SK-N-MC (cell line): ENCODE measurements at regions not wholly inside any gene's neighbourhood (a gene's known extent, or its start where the extent isn't known, plus 50 kb on each side); places are given as distances from the start of the nearest gene placed in this dataset.

ENCODE experiments used
- DNase-seq: peaks from one replicate; pipeline ENCODE4 v3.0.0-alpha.2; 2011; ENCODE audit warnings: low read depth, low spot score
- H3K27ac ChIP-seq: fragments of 200-600 bp; sonication (generic); 2 replicates; pipeline ENCODE4 v1.5.1; 2016; ENCODE audit warnings: mixed run types
- H3K36me3 ChIP-seq: fragments of 200-600 bp; sonication (generic); 2 replicates; pipeline ENCODE4 v1.6.1; 2017; ENCODE audit warnings: antibody characterized with exemption, low read length, mixed read lengths; ENCODE audit not compliant: insufficient read depth
- H3K4me3 ChIP-seq: fragments of 200-600 bp; sonication (generic); 2 replicates; pipeline ENCODE4 v1.5.1; 2016
- H3K9ac ChIP-seq: fragments of 200-600 bp; sonication (generic); 2 replicates; pipeline ENCODE4 v1.8.0; 2017; ENCODE audit warnings: mixed run types, mixed read lengths; ENCODE audit not compliant: insufficient read length
- H3K9me3 ChIP-seq: fragments of 200-600 bp; sonication (generic); 2 replicates; pipeline ENCODE4 v1.6.1; 2017; ENCODE audit warnings: low read depth, mild to moderate bottlenecking, antibody characterized with exemption, low read length, moderate library complexity, mixed read lengths
- EZH2 ChIP-seq: fragments of 200-600 bp; sonication (generic); IDR thresholded peaks from one replicate; pipeline ENCODE4 v1.6.1; 2017; ENCODE audit warnings: antibody characterized with exemption
- FOXP2 ChIP-seq: optimal IDR thresholded peaks from 2 replicates; pipeline ENCODE3; 2011; ENCODE audit warnings: mild to moderate bottlenecking, moderate library complexity; ENCODE audit not compliant: insufficient read depth; ENCODE audit errors: extremely low read length, control extremely low read depth
- POLR2AphosphoS5 ChIP-seq: IDR thresholded peaks from 2 replicates; pipeline ENCODE4 v1.6.1; 2012; ENCODE audit warnings: mild to moderate bottlenecking, low read depth, low read length, borderline replicate concordance

DNA sequence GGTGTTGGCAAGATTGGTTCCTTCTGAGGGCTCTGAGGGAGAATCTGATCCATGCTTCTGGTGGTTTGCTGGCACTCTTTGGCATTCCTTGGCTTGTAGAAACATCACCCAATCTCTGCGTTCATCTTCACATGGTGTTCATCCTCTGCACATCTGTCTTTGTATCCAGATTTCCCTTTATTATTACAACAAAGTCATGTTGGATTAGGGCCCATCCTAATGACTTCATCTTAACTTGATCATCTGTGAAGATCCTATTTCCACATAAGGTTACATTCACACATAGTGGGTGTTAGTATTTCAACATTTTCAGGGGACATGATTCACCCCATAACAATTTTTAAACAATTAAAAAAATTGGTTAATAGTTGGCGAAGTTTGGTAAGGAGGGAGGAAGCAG is 177.4 kb upstream of the CWC22 start:
- no peak overlapping the region for H3K27ac ChIP-seq
- no peaks in the 10 kb centered on the region for H3K9me3 ChIP-seq
- no peak for DNase-seq

DNA sequence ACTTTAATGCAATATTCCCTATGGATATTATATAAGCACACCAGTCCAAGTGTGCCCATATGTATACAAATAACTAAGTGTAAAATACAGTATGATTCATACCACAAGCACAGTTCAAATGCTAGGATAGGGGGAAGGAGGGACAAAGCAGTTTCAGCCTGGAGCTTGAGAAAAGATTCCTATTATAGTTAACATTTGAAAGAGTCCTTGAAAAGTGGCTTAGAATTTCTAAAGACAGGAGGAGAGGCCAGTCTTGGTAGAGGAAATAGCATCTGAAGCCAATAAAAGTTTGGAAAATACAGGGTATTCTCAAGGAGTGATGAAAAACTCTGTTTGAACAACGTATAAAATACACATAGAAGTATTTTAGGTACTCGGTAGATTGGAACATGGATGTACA is 173.4 kb upstream of the CWC22 start:
- H3K9ac ChIP-seq = no peak overlapping the region
- no peaks in the 10 kb centered on the region for H3K9me3 ChIP-seq
- TF ChIP-seq POLR2AphosphoS5 (no peak), FOXP2 (no peak), EZH2 (no peak)
- no peaks in the 10 kb centered on the region for H3K36me3 ChIP-seq
- H3K27ac ChIP-seq = no peak overlapping the region
- DNase-seq = no peak
- H3K4me3 ChIP-seq = no peak overlapping the region

More for the DNA sequence above, 177.4 kb upstream of the CWC22 start:
- Histone ChIP-seq H3K9ac (no peak overlapping the region), H3K4me3 (no peak overlapping the region), H3K36me3 (no peaks in the 10 kb centered on the region)
- no peak for TF ChIP-seq POLR2AphosphoS5
- TF ChIP-seq FOXP2 = no peak
- TF ChIP-seq EZH2 = no peak

DNA sequence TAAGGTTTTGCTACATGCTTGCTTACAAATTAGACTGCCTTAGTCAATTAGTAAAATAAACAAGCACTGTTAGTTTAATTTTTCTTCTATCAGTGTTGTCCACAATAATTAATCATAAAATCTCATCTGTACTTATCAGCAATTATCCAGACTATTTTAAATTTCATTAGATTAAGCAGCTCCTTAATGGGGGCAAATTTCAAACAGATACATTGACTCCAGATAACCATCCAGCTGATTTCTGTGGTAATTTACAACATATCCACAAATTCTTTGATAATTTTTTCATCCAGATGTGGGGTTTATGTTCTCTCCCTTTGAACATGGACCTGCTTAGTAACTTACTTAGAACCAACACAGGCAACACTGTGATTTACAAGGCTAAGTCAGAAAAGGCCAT is 170.4 kb upstream of the CWC22 start:
- TF ChIP-seq FOXP2 (no peak), POLR2AphosphoS5 (no peak), EZH2 (no peak)
- no peaks in the 10 kb centered on the region for H3K9me3 ChIP-seq
- H3K9ac ChIP-seq = no peak overlapping the region
- H3K4me3 ChIP-seq = no peak overlapping the region
- H3K27ac ChIP-seq = no peak overlapping the region
- H3K36me3 ChIP-seq = no peaks in the 10 kb centered on the region
- DNase-seq = no peak

DNA sequence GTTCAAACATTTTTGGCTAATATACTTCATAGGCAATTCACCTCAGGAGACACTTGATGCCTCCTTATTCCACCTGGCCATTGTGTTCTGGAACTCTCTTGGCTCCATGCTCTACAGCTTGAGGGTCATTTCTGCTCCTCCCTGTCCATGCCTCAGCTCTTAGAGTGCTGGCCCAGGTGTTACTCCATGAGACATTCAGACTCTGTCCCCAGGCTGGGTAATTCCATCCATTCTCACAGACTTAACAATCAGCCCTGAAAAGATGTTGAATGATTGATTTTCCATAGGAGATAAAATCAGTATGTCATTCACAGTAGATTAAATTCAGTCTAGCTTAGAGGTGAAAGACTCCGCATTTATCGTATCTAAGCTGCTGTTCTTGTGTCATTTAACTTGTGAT is 168.6 kb upstream of the CWC22 start:
- DNase-seq = no peak
- TF ChIP-seq POLR2AphosphoS5 (no peak), EZH2 (no peak), FOXP2 (no peak)
- H3K27ac ChIP-seq = no peak overlapping the region
- no peaks in the 10 kb centered on the region for H3K9me3 ChIP-seq
- no peak overlapping the region for H3K9ac ChIP-seq
- no peaks in the 10 kb centered on the region for H3K36me3 ChIP-seq
- no peak overlapping the region for H3K4me3 ChIP-seq

DNA sequence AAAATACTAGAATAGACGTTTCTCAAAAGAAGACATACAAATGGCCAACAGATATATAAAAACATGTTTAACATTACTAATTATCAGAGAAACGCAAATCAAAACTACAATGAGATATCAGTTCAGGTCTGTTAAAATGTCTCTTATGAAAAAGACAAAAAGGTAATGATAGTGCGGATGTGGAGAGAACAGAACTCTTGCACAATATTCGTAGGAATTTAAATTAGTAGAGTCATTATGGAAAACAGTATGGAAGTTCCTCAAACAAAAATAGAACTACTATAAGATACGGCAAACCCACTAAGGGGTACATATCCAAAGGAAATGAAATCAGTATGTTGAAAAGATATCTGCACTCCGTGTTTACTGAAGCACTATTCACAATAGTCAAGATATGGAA is 167.5 kb upstream of the CWC22 start:
- Histone ChIP-seq H3K27ac (no peak overlapping the region), H3K9ac (no peak overlapping the region), H3K4me3 (no peak overlapping the region), H3K36me3 (no peaks in the 10 kb centered on the region), H3K9me3 (no peaks in the 10 kb centered on the region)
- DNase-seq = no peak
- TF ChIP-seq FOXP2 = no peak
- TF ChIP-seq POLR2AphosphoS5 = no peak
- TF ChIP-seq EZH2 = no peak

DNA sequence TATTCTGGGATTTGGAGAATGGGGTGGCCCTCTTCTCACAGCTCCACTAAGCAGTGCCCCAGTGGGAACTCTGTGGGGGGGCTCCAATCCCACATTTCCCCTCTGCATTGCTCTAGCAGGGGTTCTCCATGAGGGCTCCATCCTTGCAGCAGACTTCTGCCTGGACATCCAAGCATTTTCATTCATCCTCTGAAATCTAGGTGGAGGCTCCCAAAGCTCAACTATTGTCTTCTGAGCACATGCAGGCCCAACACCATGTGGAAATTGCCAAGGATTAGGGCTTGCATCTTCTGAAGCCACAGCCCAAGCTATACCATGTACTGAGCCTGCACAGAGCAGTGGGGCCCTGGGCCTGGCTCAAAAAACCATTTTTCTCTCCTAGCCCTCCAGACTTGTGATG is 162.4 kb upstream of the CWC22 start:
- peaks cover 10% of the 10 kb centered on the region; the same call in 1 of the 2 replicates for H3K9me3 ChIP-seq
- TF ChIP-seq FOXP2 = no peak
- no peak overlapping the region for H3K9ac ChIP-seq
- DNase-seq = no peak
- H3K4me3 ChIP-seq = no peak overlapping the region
- no peak overlapping the region for H3K27ac ChIP-seq
- no peaks in the 10 kb centered on the region for H3K36me3 ChIP-seq

DNA sequence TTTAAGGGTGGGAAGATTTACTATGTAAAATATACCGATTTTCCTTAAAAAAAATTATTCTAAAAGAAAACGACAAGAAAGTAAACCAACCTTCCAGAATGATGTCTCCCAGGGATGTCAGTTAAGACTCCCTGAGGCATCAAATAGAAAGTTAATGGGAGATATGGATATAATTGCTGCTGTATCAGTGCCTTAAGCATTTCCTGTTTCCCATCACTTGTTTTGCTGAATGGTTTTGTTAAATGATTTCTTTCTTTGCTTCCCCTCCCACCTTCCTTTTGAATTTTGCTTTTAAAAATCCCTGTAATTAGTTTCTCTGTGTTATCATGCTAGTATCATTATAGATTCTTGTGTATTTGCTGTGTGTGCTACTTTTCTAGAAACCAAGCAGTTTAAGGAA is 154.3 kb upstream of the CWC22 start:
- peak; percentile 95 for DNase-seq
- TF ChIP-seq POLR2AphosphoS5 = peak; percentile 73; the same call in 1 of the 2 replicates
- no peak for TF ChIP-seq EZH2
- TF ChIP-seq FOXP2 = no peak
- no peaks in the 10 kb centered on the region for H3K9me3 ChIP-seq
- H3K4me3 ChIP-seq = peak overlapping the region; percentile 19
- H3K27ac ChIP-seq = peak overlapping the region; percentile 84
- no peaks in the 10 kb centered on the region for H3K36me3 ChIP-seq
- no peak overlapping the region for H3K9ac ChIP-seq

DNA sequence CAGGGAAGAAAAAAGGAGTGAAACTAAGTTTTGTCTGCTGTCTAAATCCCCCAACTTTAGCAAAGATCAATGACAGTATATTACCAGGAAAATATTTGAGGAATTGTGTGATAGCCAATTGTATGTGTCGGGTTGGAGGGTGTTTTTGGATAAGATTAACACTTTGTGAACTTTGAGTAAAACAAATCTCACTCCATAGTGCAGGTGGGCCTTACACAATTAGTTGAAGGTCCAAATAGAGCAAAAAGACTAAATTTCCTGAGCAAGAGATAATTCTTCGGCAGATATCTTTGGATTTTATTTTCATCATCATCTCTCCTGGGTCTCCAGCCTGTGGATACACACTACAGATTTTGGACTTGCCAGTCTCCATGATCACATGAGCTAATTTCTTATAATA is 152.8 kb upstream of the CWC22 start:
- no peak overlapping the region for H3K27ac ChIP-seq
- H3K9me3 ChIP-seq = no peaks in the 10 kb centered on the region
- H3K36me3 ChIP-seq = no peaks in the 10 kb centered on the region
- no peak overlapping the region for H3K9ac ChIP-seq
- DNase-seq = no peak
- TF ChIP-seq FOXP2 (no peak), POLR2AphosphoS5 (no peak), EZH2 (no peak)
- no peak overlapping the region for H3K4me3 ChIP-seq

DNA sequence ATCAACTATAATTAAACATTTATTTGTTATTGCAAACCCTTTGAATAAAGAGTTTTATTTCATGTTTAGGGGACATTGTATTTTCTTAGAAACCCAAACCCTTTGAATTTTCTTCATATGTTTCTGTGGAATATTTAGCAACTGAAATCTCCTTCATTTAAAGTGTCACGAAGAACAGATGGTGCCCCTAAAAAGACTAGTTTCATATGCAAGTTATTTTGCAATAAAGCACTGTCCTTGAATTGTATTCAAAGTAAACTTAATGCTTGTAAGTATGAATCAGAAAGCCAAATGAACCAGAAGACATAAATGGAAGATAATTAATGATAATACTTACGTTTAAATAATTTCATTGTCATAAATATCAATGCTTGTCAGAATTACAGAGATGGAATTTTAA is 151.9 kb upstream of the CWC22 start:
- Histone ChIP-seq H3K4me3 (no peak overlapping the region), H3K9ac (no peak overlapping the region), H3K27ac (peak overlapping the region; percentile 9; the same call in 1 of the 2 replicates), H3K9me3 (no peaks in the 10 kb centered on the region), H3K36me3 (no peaks in the 10 kb centered on the region)
- TF ChIP-seq POLR2AphosphoS5 (no peak), EZH2 (no peak), FOXP2 (no peak)
- DNase-seq = no peak
